ENCODE measurements at regions not wholly inside any gene's neighbourhood (a gene's known extent, or its start where the extent isn't known, plus 50 kb on each side); places are given as distances from the start of the nearest gene placed in this dataset.

- DNase-seq, result no peak
Observed at GRCh38 chr4:95651891-95652290, 103.1 kb upstream of the UNC5C start.

DNA sequence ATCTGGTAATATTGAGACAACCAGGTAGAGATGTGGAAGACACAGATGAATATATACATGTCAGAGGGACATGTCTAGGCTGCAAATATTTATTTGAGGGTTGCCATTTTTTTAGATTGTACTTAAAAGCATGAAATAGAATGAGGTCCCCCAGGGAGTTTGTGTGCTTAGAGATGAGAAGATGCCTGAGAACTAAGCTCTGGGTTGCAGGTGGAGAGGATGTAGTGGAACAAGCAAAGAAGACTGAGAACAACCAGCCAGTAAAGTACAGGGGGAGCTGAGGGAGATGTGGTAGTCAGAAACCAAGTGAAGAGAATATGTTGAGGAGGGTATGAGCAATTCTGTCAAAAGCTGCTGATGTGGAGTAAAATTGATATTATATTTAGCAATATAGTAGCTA is 95.6 kb upstream of the UNC5C start:
- DNase-seq, result no peak

GRCh38 chr4:95643627-95644026 is 94.9 kb upstream of the UNC5C start:
- DNase-seq, result no peak

DNA sequence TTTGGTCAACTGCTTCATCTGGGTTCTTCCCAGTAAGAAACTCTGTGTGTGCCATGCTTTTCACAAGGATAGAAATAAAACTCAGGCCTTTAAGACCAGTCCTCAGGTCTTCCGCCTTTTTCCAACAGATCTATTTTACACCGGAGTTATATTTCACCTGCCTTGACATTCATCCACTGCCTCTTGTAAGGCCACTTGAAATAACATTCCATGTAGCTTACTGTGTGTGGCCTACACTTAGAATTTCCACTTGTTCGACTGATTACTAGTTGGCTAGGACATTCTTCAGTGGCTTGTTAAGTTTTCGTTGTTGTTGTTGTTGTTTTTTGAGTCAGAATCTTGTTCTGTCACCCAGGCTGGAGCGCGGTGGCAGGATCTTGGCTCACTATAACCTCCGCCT is 92.8 kb upstream of the UNC5C start:
- DNase-seq, result no peak

DNA sequence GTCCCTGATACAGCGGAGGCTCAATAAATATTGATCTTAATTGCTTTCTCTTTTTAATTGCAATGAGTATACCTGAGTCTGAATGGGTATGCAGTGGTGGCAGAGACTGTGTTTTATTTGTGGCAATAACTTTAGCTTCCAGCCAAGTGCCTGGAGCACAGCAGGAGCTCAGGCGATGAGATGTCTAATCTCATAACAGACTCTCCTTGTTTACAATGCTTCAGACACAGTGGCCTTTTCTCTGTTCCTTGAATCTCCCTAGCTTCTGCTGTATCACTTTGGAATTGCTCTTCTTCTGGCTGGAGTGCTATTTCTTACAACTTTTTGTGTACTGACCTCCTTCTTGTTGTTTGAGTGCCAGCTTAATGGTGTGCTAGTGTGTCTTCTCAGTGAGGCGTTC is 91.5 kb upstream of the UNC5C start:
- no peak for DNase-seq

DNA sequence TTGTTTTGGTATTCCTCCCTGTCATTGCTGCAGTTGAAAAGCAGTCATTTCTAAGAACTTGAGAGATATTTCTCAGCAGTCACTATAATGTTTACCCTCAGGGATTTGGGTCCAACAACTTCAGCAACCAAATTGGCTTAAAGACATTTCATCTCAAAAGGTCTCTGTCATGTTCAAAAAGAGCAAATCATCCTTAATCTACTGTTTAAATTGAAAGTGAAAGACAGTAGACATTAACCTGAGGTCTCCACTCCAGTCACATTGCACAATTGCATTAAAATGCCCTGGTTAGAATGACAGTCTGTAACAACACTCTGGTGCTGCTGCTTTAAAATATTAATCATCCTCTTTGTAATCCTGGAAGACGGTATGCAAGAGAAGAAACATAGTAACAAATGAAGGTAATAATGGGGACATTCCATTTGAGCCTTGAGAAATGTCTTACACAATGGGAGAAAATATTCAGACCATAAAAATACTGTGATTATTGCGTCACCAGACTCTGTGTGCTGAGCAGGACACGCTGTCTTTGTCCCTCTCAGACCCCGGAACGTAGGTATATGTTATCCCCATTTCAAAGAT is 90.2 kb upstream of the UNC5C start:
- DNase-seq, result no peak

DNA sequence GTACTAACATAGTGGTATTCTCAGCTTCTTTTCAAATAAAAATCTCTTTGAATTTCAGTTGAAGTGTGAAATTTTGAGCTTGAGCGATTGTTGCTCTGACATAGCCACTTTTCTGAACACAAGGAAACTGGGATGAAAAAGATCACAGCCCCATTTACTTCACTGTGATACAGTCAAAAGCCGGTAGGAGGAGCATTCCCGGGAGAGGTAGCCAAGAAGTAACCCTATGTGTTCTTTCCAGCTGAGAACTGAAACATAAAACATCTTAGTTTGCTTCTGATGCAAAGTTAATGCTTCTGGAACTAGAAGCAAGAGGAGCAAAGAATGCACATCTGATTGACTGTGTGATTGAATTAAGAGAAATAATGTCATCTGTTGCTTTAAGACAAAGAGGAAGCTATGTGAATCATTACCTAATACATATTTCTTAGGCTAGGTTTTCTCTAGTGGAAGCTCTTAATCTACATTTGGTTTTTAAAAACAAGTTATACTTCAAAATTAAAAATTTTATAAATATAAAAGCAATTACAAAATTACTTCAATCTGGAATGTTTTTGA is 88.3 kb upstream of the UNC5C start:
- DNase-seq, result no peak

DNA sequence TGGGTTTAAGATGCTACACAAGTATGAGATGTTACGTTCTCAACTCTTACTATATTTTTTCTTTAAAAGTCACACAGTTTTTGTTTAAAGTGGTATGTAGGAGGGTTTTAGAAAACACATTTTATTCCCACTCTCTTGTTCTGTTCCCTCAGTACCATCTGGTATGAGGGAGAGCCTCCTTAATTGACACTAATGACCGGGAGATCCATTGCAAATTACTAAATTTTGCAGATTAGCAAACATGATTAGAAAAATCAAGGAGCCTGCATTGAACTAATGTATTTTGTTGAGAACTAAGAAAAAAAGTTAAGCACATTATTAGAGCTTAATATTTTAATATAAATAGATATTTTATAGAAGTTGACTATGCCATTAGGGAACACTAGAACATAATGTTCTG is 87.3 kb upstream of the UNC5C start:
- DNase-seq, result no peak

DNA sequence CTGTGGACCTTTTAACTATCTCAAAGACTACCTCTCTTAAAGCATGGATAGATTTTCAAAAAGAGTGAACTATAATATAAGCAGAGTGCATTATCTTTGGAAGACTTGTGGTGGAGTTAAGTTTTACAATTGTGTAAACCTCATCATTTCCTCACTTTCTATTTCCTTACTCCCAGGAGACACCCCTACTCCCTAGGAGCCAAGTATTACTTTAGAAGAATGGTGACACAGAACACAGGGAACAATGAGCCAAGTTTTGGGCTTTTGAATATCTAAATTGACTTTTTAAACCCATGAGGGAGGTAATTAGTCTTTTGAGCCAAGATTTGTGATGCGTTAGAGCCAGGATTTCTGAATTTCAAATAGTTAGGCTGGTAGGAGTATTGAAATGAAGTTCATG is 78.9 kb upstream of the UNC5C start:
- no peak for DNase-seq

GRCh38 chr4:95627024-95627605 is 78.3 kb upstream of the UNC5C start:
- no peak for DNase-seq

DNA sequence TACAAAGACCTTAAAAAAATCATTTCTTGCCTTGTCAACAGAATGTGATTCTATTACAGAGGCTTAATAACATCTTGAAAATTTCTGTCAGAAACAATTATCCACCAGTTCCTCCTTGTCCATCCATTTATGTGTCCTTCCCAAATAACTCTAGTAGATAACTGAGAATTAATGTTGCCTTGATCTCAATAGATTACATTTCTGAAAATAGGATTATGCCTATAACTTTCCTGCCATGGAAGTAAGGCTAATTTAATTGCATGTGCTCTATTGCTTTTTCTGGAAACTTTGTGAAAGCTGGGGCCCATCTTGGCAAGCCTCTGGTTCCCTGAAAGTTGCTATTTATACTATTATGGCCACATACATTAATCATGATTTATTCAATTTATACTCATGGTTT is 76.2 kb upstream of the UNC5C start:
- DNase-seq, result no peak

DNA sequence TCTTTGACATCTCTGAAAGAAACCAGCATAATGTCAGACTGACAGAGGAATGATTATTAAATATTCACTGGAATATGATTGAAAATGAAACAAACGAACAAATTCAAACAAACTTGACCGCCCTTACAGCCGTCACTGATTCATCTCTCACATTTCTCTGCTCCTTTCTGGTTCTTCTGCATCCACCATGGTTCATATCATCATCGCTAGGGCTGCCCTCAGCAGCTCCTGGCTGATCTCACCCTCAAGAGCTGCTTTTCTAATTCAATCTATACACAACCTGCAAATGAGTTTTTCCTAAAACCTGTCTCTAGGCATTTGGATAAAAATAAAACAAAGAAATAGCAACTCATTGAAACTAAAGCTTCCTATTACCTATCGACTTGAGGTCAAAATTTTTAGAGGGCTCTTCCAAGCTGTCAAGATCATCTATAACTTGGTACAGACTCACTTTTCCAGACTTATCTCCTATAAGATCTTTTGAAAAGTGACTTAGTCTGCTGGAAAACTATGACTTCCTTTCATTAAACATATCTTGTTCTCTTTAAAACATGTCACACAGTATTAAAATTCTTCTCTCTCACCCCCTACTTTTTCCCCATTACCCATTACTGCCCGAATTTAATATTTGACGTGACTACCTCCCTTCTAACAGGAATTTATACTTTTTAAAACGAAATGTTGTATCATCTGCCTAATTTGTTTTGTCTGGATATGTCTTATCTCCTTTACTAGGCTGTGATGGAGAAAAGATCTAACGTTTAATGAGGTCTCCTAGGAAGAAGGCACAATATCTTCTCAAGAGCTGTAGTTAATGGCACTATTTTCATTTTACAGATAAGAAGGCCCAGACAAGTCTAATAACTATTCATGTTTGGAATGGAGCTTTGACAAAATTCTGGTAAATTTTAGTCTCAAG is 71.0 kb upstream of the UNC5C start:
- no peak for DNase-seq

DNA sequence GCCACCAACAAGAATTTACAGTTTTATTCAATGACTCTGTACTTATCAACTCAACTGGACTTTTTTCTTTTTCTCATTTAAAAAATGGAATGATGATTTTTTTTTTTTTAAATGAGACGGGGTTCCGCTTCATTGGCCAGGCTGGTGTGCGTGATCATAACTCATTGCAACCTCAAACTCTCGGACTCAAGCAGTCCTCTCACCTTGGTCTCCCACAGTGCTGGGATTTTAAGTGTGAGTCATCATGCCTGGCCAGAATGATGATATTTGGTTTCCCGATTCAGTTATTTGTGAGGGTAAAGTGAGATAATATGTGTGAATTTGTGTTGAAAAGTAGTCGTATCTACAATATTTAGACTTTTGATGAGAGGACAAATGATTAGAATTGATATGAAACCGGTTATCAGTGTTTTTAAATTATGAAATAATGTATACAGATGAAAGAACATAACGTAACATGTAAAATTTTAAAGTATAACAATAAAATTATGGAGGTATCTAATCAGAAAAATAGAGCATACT is 66.0 kb upstream of the UNC5C start:
- DNase-seq, result no peak

DNA sequence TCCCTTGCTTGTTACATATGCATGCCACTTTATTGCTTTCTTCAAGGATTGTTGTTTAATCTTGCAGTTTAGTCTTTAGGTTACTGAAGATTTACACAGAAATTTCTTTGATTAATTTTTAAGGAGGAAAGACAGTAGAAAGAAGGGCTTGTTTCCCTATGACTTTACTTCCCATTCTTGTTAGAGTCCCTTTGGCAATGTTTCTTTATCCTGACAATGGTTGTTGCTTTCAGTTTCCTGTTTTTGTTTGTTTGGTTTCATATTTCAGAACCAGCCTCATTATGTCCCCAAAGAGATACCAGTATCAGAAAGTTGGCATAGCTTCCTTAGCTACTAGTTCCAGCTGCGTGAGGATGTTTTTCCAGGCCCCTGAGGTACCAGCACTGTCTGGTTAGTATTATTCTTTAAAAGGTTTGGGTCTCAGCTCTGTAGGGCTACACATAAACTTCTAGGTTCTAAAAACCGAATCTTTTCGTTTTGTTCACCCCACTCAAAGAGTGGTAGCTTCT is 61.3 kb upstream of the UNC5C start:
- DNase-seq, result no peak

GRCh38 chr4:95606739-95607138 is 58.0 kb upstream of the UNC5C start:
- DNase-seq, result no peak

DNA sequence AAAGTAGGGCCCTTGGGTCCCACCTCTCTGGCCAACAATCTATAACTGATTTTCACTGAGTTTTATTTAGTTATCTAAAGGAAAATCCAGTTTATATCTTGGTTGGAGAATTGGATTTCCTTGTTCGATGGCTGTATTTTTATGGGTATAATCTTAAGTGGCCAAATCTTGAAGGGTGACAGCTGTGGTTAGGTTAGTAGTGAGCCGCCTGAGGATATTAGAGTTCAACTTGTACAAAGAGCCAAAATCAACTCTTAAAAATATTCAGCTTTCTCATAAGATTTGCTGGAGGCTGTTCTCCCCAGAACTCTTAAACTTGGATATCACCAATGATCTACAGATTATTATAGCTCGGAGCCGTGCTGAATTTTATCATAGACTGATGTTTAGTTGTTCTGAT is 54.6 kb upstream of the UNC5C start:
- DNase-seq, result no peak

GRCh38 chr4:95602872-95603271 is 54.1 kb upstream of the UNC5C start:
- no peak for DNase-seq

GRCh38 chr4:95601356-95601755 is 52.6 kb upstream of the UNC5C start:
- DNase-seq, result no peak

- no peak for DNase-seq
Observed at GRCh38 chr4:95599777-95600400, 51.1 kb upstream of the UNC5C start.
